ENCODE measurements at regions not wholly inside any gene's neighbourhood (a gene's known extent, or its start where the extent isn't known, plus 50 kb on each side); places are given as distances from the start of the nearest gene placed in this dataset.

DNA sequence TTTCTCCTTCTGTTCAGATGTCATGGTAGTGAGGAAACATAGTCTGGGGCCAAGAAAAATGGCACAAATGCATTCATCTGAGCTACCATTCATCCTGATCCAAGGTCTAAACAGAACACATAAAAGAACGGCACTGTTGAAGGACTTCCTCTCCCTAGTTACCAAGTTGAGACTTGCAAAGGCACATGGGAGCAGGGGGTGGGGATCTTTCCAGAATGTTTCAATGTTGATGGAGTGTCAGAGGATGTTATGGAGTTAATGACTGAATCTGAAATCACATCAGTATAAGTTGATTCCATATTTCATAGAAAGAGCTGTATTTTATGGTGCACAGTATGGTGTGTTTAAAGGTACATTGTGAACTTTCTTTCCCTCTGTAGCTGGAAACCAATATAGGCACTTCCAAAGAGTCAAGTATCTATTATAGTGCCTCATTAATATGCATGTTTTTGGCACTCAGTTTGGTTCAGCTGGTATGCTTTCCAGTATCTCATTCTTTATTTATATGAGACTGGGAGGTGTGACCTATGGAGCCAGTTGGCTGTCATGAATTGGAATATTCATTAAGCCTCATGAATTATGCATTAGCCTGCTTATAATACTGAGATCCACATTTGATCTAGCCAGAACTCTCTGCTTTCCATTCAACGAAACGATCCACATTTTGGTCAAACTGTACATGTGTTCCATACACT is 603.0 kb downstream of the NR2F1-AS1 start:
- CTCF ChIA-PET (ENCODE audit: unreplicated experiment): no interaction called here

DNA sequence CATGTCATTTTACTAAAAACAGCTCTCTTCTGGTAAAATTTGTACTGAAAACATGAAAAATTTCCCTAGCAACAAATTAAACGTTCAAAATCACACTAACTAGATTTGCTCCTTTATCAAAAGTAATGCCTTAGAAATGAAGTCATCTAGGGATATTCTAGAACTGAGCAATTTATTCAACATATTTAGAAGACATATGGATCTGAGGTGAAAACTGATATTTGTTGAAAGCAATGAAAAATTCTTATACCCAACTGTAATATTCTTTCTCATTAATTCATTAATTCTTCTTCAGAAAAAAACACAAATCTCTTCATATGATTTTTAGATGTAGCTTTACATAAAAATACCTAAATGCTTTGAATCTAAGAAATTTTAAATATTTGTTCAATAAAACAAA is 604.9 kb downstream of the NR2F1-AS1 start:
- no peak overlapping the region for H3K4me2 ChIP-seq (ENCODE audit: low read length)
- DNase-seq (ENCODE audit: low spot score): no peak
- ChIA-PET POLR2A (interaction anchor here (0.7 to 1.1 kb wide), 3 partner anchors 11 to 25 kb away, joined by 3 read pairs; no protein-coding TSS in a partner anchor), CTCF (ENCODE audit: unreplicated experiment) (no interaction called here)
- intact Hi-C loops (cut with micrococcal nuclease; ENCODE audit: unreplicated experiment): no loop called here
- BruUV-seq (replicated peaks): no TSS peak
- no peak overlapping the region for H2AFZ ChIP-seq (ENCODE audit: low read length)
- no peaks in the 10 kb centered on the region for H3K79me2 ChIP-seq (ENCODE audit: insufficient read depth, low read depth, low read length)
- H3K4me3 ChIP-seq (ENCODE audit: low read depth, low read length, poor library complexity, severe bottlenecking): no peak overlapping the region
- H3K9me3 ChIP-seq (ENCODE audit: low read length): no peaks in the 10 kb centered on the region
- no peaks in the 10 kb centered on the region for H3K4me1 ChIP-seq (ENCODE audit: insufficient read depth, low read length, poor library complexity, severe bottlenecking)
- no peak overlapping the region for H3K27ac ChIP-seq (ENCODE audit: low read depth, low read length, poor library complexity, severe bottlenecking)
- H3K36me3 ChIP-seq (ENCODE audit: insufficient read depth, low read length): no peaks in the 10 kb centered on the region
- H4K20me1 ChIP-seq (ENCODE audit: insufficient read depth, low read length): no peaks in the 10 kb centered on the region
- no peaks in the 10 kb centered on the region for H3K9me2 ChIP-seq (ENCODE audit: insufficient read depth, low read length)
- TF ChIP-seq EZH2phosphoT487 (IDR thresholded peaks at IDR 0.05; ENCODE audit: borderline replicate concordance, low read depth, low read length): no peak
- TF ChIP-seq, protein P1, sequence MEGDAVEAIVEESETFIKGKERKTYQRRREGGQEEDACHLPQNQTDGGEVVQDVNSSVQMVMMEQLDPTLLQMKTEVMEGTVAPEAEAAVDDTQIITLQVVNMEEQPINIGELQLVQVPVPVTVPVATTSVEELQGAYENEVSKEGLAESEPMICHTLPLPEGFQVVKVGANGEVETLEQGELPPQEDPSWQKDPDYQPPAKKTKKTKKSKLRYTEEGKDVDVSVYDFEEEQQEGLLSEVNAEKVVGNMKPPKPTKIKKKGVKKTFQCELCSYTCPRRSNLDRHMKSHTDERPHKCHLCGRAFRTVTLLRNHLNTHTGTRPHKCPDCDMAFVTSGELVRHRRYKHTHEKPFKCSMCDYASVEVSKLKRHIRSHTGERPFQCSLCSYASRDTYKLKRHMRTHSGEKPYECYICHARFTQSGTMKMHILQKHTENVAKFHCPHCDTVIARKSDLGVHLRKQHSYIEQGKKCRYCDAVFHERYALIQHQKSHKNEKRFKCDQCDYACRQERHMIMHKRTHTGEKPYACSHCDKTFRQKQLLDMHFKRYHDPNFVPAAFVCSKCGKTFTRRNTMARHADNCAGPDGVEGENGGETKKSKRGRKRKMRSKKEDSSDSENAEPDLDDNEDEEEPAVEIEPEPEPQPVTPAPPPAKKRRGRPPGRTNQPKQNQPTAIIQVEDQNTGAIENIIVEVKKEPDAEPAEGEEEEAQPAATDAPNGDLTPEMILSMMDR (conservative IDR thresholded peaks at IDR 0.05; ENCODE audit: low read length): no peak

More for the DNA sequence above, 603.0 kb downstream of the NR2F1-AS1 start:
- Histone ChIP-seq H3K36me3 (ENCODE audit: insufficient read depth, low read length) (no peaks in the 10 kb centered on the region), H4K20me1 (ENCODE audit: insufficient read depth, low read length) (no peaks in the 10 kb centered on the region), H3K4me3 (ENCODE audit: low read depth, low read length, poor library complexity, severe bottlenecking) (no peak overlapping the region), H3K4me2 (ENCODE audit: low read length) (no peak overlapping the region), H3K4me1 (ENCODE audit: insufficient read depth, low read length, poor library complexity, severe bottlenecking) (no peaks in the 10 kb centered on the region), H3K79me2 (ENCODE audit: insufficient read depth, low read depth, low read length) (no peaks in the 10 kb centered on the region), H3K27ac (ENCODE audit: low read depth, low read length, poor library complexity, severe bottlenecking) (no peak overlapping the region), H3K9me2 (ENCODE audit: insufficient read depth, low read length) (no peaks in the 10 kb centered on the region), H2AFZ (ENCODE audit: low read length) (no peak overlapping the region), H3K9me3 (ENCODE audit: low read length) (no peaks in the 10 kb centered on the region)
- POLR2A ChIA-PET: interaction anchor here (1.2 kb wide), 1 partner anchor 12 kb away, joined by 3 read pairs; no protein-coding TSS in a partner anchor
- BruUV-seq (replicated peaks): no TSS peak
- TF ChIP-seq, protein P1 (conservative IDR thresholded peaks at IDR 0.05; ENCODE audit: low read length): no peak
- TF ChIP-seq EZH2phosphoT487 (IDR thresholded peaks at IDR 0.05; ENCODE audit: borderline replicate concordance, low read depth, low read length): no peak
- DNase-seq (ENCODE audit: low spot score): no peak
- intact Hi-C loops (cut with micrococcal nuclease; ENCODE audit: unreplicated experiment): no loop called here

DNA sequence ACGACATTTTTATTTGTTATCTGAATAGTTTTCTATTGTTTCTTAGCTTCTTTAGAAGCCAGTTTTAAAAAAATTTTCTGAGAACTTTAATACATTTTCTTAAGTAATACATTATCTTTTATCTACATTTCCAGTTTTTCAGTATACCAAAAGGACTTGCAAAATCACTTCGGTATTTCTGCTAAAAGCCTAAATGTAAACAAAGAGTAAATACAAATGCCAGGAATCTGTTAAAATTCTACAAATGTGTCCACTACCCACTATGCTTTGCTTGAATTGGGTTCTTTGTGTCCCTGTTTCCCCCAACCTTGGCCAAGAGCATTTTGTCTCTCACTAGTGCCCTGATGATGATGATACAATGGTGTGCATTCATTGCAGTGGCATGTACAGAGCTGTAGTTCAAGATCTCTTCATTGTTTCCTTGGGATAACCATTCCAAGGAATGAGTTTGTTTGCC is 611.2 kb downstream of the NR2F1-AS1 start:
- no peak overlapping the region for H3K27ac ChIP-seq (ENCODE audit: low read depth, low read length, poor library complexity, severe bottlenecking)
- no peak overlapping the region for H2AFZ ChIP-seq (ENCODE audit: low read length)
- BruUV-seq (replicated peaks): no TSS peak
- TF ChIP-seq, protein P1 (conservative IDR thresholded peaks at IDR 0.05; ENCODE audit: low read length): no peak
- TF ChIP-seq EZH2phosphoT487 (IDR thresholded peaks at IDR 0.05; ENCODE audit: borderline replicate concordance, low read depth, low read length): no peak
- no peaks in the 10 kb centered on the region for H3K79me2 ChIP-seq (ENCODE audit: insufficient read depth, low read depth, low read length)
- no peaks in the 10 kb centered on the region for H3K36me3 ChIP-seq (ENCODE audit: insufficient read depth, low read length)
- ChIA-PET POLR2A (no interaction called here), CTCF (ENCODE audit: unreplicated experiment) (no interaction called here)
- no peak overlapping the region for H3K4me2 ChIP-seq (ENCODE audit: low read length)
- H3K9me2 ChIP-seq (ENCODE audit: insufficient read depth, low read length): no peaks in the 10 kb centered on the region
- intact Hi-C loops (cut with micrococcal nuclease; ENCODE audit: unreplicated experiment): no loop called here
- no peak overlapping the region for H3K4me3 ChIP-seq (ENCODE audit: low read depth, low read length, poor library complexity, severe bottlenecking)
- H4K20me1 ChIP-seq (ENCODE audit: insufficient read depth, low read length): no peaks in the 10 kb centered on the region
- no peaks in the 10 kb centered on the region for H3K9me3 ChIP-seq (ENCODE audit: low read length)
- DNase-seq (ENCODE audit: low spot score): no peak
- no peaks in the 10 kb centered on the region for H3K4me1 ChIP-seq (ENCODE audit: insufficient read depth, low read length, poor library complexity, severe bottlenecking)

All from OCI-LY7 (cell line).